ENCODE measurements at regions not wholly inside any gene's neighbourhood (a gene's known extent, or its start where the extent isn't known, plus 50 kb on each side); places are given as distances from the start of the nearest gene placed in this dataset.

DNA sequence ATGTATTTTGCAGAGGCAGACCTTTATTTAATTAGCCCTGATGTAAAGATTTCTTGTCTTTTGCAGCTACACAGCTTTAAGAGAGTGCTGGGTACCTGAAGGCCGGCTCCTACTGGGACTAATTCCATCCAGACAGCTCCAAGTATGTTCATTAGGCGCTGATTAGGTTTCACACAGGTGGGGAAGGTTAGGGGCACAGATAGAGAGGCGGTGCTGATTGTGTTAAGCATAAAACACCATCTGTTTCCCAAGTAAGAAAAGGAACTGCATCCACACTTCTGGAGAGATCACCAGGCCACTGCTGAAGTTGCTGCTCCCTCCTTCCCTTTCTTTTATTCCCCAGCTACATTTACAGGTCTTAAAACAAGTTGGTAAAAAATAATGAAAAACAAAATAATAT is 349.5 kb downstream of the ZIC3 start:
- TF ChIP-seq POLR2A (IDR thresholded peaks at IDR 0.05), result no peak
- TF ChIP-seq, protein P1, sequence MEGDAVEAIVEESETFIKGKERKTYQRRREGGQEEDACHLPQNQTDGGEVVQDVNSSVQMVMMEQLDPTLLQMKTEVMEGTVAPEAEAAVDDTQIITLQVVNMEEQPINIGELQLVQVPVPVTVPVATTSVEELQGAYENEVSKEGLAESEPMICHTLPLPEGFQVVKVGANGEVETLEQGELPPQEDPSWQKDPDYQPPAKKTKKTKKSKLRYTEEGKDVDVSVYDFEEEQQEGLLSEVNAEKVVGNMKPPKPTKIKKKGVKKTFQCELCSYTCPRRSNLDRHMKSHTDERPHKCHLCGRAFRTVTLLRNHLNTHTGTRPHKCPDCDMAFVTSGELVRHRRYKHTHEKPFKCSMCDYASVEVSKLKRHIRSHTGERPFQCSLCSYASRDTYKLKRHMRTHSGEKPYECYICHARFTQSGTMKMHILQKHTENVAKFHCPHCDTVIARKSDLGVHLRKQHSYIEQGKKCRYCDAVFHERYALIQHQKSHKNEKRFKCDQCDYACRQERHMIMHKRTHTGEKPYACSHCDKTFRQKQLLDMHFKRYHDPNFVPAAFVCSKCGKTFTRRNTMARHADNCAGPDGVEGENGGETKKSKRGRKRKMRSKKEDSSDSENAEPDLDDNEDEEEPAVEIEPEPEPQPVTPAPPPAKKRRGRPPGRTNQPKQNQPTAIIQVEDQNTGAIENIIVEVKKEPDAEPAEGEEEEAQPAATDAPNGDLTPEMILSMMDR (IDR thresholded peaks at IDR 0.05), result no peak
